HG03159 (cell line): ENCODE measurements at regions not wholly inside any gene's neighbourhood (a gene's known extent, or its start where the extent isn't known, plus 50 kb on each side); places are given as distances from the start of the nearest gene placed in this dataset.
"Not testable (repeated sequence)": the region's sequence is repeated elsewhere in the genome, so short reads cannot be mapped to it uniquely, and the experiment has no call there.

Experiments
- ATAC-seq: cut with Tn5 transposase; IDR thresholded peaks from one replicate; pipeline ENCODE4 v1.9.1; 2021; ENCODE audit warnings: mild to moderate bottlenecking, moderate library complexity; ENCODE audit not compliant: unreplicated experiment

GRCh38 chr9:29609282-29609681 is 2036.0 kb upstream of the C9orf72 start:
- ATAC-seq = no peak

- no peak for ATAC-seq
These were observed 2040.5 kb upstream of the C9orf72 start for GRCh38 chr9:29613773-29614172.

DNA sequence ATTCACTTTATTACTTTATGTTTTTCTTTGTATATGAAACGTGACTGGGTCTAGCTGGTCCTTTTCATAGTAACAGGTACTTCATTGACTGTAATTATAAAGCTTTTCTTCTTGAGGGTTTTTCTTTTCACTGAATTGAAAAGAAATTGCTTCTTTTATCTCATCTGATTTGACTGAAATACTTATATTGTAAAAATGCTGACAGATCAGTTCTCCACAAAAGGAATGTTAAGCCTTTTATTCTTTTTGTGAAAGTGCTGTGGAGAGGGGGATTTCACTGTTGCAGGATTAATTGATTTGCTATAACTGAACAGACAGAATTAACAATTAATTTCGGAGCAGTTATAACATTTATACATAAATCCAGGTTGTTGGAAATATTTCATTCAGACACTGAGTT is 2043.6 kb upstream of the C9orf72 start:
- ATAC-seq = no peak

DNA sequence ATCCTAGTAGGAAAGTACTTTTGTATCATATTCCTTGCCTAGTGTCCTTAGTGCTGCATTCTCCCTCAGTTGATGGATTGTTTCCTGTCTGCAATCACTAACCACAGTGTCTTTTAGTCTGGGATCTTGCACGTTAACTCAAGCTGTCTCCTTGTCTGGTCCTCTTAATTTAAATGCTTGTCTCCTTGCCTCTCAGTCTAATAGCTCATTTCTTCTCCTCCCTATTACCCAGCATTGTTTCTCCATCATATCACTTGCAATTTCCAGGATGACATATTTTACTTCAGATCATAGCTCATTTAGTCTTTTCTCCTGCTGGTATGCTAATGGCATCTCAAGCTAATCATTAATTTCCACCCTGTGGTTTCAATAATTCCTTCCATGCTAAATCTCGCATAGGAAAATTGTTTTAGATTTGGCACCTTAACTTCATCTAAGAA is 2052.0 kb upstream of the C9orf72 start:
- ATAC-seq = no peak

DNA sequence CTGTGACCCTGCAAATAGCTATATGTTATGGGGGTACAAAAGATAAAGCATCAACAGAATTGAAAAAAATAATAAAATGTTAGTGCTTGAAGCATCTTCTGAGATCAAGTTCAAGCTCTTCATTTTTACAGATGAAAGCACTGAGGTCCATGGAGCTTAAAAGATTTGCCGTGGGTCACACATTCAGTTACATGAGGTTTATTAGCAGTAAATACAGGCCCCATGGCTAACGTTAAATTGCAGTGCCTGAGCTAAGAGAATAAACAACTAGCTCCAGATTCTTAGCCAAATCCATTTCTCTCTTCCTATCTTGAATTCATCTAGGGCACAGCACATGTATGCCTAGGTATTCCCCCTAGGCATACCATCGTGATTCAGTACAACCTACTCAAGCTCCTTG is 2052.7 kb upstream of the C9orf72 start:
- no peak for ATAC-seq

- ATAC-seq = not testable (repeated sequence)
These were observed 2055.6 kb upstream of the C9orf72 start for GRCh38 chr9:29628856-29629255.

DNA sequence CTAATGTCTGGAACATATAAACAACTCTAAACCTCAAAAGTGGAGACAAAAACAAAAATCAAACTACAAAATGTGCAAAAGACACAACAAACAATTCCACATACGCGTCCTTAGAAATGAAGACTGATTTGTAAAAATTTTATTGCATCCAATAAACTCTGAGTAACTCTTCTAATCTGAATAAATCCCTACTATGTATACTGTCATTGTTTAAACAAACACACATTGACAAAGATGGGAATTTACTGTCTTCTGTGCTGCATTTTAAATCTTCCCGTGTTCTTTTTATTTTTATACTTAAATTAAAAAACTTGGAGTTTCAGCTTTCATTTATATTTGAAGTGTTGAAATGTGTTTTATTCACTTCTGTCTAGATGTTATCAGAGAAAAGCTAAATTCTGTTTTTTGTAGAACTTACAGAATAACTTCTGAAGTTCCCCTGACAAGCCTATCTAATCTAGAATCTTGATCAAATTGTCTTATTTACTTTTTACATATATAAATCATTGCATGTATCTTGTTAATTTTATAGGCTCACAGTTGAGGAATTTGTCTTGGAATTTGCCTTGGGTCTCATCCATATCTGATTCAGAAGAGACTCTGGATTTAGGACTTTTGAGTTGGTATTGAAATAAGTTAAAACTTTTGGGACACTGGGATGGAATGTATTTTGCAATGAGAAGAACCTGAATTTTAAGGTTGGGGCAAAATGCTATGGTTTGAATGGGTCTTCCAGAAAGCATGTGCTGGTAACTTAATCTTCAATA is 2064.4 kb upstream of the C9orf72 start:
- no peak for ATAC-seq

DNA sequence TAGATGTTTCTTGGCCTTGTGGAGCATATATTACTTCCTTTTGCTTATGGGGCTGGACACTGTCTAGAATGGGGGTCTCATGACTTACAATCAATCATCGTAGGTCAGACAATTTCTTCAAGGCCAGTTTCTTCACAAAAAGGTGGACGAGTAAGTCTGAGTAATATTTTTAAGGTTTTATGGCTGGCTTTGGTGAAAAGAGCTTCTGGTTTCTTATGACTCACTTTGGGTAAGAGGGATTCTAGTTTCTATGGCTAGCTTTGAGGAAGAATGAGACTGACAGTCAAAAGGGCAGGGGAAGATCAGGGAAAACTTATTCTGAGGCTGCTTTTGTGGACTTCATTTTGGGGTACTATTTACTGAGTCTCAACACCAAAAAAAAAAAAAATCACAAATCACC is 2067.2 kb upstream of the C9orf72 start:
- no peak for ATAC-seq

DNA sequence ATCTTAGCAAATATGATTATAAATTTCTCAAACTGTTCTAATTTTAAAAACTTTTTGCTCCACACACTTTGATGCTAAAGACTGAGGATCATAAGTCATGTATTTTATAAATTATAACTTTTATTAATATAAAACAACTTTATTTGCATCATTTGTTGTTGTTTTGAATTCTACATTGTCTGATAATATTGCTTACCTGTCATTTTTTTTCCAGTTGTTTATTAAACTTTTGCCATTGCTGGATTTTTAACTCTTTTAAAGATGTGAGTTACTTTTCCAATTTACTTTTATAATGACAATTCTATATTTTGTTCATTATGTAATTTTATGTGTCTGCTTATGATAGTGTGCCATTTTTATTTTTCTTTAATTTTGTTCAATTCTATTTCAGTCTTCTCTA is 2071.2 kb upstream of the C9orf72 start:
- ATAC-seq = no peak

DNA sequence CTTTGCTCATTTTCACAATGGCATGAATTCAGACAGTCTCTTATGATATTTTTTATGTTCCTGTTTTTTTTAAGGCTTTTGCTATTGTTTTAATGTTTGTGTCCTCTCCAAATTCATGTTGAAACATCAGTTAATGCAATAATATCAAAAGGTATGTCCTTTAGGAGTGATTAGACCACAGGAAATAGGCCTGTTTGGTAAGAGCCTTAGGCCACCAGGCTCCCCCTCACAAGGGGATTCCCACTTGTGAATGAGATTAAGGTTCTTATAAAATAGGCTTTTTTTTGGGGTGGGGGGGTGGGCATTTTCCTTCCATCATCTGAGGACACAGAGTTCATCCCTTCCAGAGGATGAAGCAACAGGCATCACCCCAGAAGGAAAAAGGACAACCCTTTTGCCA is 2074.2 kb upstream of the C9orf72 start:
- no peak for ATAC-seq

DNA sequence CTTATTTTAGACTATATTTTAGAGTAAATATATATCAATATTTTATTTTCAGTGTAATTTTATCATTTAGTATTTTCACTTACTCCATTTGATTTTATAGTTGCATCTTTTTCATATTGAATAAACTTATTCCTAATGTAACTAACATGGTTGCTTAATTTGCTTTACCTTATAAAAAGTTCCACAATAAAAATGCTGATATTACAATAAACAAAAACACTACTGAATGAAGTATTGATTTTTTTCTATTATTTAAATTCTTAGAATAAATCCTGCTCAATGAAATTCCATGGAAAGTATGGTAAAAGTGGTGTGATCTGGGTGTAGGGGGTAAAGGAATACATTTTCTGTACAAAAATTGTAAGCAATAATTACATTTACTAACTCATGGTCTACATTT is 2074.9 kb upstream of the C9orf72 start:
- no peak for ATAC-seq

DNA sequence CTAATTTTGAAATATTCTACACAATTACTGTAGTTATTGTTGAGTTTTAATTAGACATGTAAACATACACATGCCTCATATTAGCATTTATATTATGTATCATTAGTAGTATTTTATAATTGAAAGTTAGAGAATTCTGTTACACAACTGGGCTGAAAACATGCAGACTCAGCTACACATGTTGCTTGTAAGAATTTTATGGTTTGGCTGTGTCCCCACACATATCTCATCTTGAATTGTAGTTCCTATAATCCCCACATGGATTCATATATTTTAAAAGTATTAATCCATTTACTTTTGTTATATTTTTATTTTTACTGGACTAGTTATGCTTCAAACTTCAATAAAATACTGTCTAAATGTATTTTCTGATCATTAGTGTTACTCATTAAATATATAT is 2075.3 kb upstream of the C9orf72 start:
- no peak for ATAC-seq

DNA sequence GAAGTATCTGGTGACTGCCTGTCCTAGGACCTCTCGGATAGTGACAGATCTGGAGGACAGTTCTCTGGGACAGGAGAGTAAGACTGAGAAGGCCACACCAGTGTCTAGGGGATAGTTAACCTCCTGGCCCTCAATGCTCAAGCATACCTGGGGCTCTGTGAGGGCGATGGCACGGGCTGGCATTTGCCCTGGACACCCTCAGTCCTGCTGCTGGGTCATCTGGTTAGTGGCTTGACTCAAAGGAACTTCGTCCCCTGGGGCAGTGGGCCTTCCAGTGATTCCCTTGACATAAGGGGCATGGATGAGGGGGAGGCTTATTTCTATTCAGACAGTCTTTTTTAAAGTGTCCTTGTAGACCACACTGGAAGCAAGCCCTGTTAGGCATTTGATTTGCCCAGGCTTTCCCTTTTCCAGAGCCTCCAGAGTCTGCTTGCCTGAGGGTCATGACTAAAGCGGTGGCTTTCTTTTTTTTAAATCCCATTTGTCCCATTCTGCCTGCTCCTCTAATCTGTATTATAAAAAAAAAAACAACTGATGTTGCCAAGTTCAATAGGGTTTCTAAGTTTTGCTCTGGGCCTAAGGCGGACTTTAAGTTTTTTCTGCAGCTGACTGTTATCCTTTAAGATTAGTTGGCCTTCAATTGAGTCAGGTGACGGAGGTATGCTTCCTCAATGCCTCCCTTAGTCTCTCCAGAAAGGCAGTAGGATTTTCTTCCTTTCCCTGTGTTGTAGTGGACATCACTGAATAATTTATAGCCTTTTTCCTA is 2083.5 kb upstream of the C9orf72 start:
- ATAC-seq = no peak

DNA sequence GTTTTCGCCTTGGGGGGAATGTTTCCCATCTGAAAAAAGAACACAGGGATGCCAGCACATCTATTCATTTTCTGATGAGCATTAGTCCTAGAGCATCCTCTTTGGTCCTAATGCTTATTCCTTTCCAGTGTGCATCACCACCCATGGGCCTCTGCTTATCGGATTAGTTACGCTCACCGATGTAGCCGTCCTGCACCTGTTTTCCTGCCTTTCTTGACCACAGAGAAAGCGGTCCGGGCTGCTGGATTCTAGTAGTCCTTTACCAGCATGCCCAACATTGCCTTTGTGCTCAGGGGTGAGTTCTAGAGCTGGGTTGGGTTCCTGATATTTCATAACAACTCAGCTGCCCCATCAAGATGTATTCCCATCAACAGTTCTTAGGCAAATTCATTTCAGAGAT is 2084.5 kb upstream of the C9orf72 start:
- ATAC-seq = no peak

DNA sequence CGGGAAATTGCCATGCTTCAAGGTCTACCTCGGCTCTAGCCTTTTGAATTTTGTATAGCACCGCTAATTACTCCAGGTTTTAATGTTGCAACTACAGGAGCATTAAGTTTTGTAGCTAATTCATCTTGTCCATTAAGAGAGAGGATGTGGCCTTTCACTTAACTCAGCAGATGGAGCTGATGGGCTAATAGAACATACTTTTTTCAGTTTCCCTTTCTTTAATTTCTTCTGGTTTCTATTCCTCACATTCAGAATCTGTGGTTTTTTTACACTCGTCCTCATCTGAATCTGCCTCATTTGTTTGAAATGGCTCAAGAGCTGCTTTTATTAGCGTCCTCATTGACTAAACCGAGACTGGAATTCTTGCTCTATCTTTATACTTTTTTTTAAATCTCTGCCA is 2085.7 kb upstream of the C9orf72 start:
- no peak for ATAC-seq

- no peak for ATAC-seq
These were observed 2086.5 kb upstream of the C9orf72 start for GRCh38 chr9:29659736-29660135.

GRCh38 chr9:29668732-29669131 is 2095.5 kb upstream of the C9orf72 start:
- ATAC-seq = no peak

DNA sequence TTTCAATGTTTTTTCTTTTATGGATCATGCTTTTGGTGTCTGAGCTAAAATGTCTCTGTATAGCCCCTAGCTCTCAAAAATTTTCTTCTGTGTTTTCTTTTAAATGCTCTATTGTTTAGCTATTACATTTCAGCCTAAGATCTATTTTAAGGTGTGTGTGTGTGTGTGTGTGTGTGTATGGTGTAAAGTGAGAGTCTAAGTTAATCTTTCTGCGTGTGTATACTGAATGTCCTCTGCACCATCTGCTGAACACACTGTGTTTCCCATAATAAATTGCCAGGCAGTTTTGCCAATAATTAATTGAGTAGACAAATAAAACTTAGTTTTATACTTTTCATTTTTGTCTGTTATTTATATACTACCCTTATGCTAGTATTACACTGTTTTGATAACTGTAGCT is 2096.3 kb upstream of the C9orf72 start:
- no peak for ATAC-seq

DNA sequence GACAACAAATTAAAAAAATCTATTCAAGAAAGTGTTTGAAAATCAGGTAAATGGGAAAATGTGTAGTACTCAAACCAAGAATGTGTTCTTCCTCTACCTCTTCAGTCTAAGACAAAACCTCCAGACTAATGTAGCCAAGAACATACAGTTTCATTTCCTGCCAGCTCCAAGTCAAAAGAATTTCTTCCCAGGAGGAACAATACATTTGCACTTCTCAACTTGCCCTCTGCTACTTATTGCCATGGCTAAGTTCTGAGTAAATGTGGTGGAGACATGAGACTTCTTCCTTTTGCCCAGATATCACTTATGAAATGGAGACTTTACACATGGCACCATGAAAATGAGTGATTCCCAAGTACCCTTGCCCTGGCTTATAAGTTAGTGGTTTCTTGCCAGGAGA is 2112.2 kb upstream of the C9orf72 start:
- no peak for ATAC-seq

- no peak for ATAC-seq
These were observed 2117.9 kb upstream of the C9orf72 start for GRCh38 chr9:29691145-29691544.

DNA sequence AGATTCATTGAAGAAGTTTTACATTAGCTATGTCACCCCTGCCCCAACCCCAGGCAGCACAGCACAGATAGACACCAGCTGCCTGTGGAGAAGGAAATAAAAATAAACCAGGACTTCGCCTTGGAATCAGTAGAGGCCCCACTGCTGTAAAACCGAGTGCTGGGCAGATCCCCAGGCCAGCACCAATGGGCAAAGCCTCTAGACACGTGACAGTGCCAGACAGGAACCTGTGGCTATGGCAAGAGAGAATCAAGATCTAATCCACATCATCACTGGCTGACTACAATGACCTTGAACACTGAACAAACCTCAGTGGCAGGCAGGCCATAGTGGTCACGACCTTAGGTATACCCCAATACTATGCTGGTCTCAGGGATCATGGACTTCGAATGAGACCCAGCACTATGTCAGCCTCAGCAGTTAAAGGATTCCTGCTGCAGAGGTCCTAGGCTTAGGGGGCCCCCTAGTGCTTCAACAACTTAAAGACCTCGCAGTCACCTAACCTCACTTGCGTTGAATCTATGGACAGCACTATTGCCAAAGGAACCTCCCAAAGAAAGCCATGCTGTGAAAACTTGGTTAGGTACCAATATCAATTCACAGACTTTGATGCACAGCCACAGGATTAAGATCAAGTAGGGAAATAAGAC is 2118.6 kb upstream of the C9orf72 start:
- ATAC-seq = no peak

GRCh38 chr9:29697011-29697410 is 2123.7 kb upstream of the C9orf72 start:
- no peak for ATAC-seq
